ENCODE measurements at regions not wholly inside any gene's neighbourhood (a gene's known extent, or its start where the extent isn't known, plus 50 kb on each side); places are given as distances from the start of the nearest gene placed in this dataset.

DNA sequence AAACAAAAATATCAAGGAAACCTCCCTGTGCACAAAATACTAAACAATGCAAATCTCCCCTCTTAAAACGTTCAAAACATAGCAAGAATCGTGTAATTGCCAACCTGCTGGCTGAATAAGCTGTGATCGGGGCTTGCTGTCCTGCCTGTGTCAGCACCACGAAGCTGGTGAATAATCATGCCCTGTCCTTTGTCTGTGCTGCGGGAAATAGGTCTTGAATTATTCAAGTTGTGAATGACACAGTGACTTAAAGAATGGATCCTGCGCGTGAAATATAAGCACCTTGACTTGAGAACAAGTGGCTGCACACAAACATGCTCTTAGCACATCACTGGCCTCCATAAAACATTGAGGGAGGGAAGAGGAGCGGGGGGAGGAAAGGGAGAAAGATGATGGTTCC is 130.2 kb downstream of the OAT start:
- intact Hi-C loops (cut with DNase I; ENCODE audit: low total_unique reads): no loop called here
- Histone ChIP-seq H3K27ac (no peak overlapping the region), H3K4me1 (no peaks in the 10 kb centered on the region), H3K9me3 (no peaks in the 10 kb centered on the region), H3K27me3 (no peaks in the 10 kb centered on the region), H3K4me3 (no peak overlapping the region), H3K36me3 (no peaks in the 10 kb centered on the region)
- in situ Hi-C loops (cut with MboI; ENCODE audit: low sequenced_read_pairs in 4 of 4): no loop called here
- DNase-seq (no peak), ATAC-seq (no peak)
- TF ChIP-seq, protein P1, sequence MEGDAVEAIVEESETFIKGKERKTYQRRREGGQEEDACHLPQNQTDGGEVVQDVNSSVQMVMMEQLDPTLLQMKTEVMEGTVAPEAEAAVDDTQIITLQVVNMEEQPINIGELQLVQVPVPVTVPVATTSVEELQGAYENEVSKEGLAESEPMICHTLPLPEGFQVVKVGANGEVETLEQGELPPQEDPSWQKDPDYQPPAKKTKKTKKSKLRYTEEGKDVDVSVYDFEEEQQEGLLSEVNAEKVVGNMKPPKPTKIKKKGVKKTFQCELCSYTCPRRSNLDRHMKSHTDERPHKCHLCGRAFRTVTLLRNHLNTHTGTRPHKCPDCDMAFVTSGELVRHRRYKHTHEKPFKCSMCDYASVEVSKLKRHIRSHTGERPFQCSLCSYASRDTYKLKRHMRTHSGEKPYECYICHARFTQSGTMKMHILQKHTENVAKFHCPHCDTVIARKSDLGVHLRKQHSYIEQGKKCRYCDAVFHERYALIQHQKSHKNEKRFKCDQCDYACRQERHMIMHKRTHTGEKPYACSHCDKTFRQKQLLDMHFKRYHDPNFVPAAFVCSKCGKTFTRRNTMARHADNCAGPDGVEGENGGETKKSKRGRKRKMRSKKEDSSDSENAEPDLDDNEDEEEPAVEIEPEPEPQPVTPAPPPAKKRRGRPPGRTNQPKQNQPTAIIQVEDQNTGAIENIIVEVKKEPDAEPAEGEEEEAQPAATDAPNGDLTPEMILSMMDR (IDR thresholded peaks at IDR 0.05 in 4 of 5, conservative IDR thresholded peaks at IDR 0.05 in 1 of 5): no peak
- TF ChIP-seq POLR2A (IDR thresholded peaks at IDR 0.05): no peak

DNA sequence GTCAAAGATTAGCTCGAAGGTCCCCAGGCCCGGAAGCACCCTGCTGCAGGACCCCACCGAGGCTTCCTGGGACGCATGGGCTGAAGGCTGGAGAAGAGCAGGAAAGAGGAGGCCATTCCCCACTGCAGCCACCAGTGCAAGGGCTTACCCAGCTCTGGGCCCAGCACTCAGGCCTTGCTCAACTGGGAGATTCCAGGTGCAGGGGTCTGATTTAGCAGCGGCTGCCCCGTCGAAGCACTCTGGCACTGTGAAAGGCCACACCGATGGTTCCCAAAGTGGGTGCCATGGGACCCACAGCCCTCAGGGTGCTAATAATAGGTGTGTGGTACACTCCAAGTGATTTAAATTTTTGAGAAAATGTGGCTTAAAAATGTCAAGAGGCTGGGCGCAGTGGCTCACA is 130.9 kb downstream of the OAT start:
- Histone ChIP-seq H3K36me3 (no peaks in the 10 kb centered on the region), H3K9me3 (no peaks in the 10 kb centered on the region), H3K27ac (no peak overlapping the region), H3K4me3 (no peak overlapping the region), H3K27me3 (no peaks in the 10 kb centered on the region), H3K4me1 (no peaks in the 10 kb centered on the region)
- no peak for TF ChIP-seq POLR2A (IDR thresholded peaks at IDR 0.05)
- TF ChIP-seq, protein P1 (IDR thresholded peaks at IDR 0.05 in 4 of 5, conservative IDR thresholded peaks at IDR 0.05 in 1 of 5): no peak
- no peak for DNase-seq
- no peak for ATAC-seq
- intact Hi-C loops (cut with DNase I; ENCODE audit: low total_unique reads): no loop called here
- in situ Hi-C loops (cut with MboI; ENCODE audit: low sequenced_read_pairs in 4 of 4): no loop called here

DNA sequence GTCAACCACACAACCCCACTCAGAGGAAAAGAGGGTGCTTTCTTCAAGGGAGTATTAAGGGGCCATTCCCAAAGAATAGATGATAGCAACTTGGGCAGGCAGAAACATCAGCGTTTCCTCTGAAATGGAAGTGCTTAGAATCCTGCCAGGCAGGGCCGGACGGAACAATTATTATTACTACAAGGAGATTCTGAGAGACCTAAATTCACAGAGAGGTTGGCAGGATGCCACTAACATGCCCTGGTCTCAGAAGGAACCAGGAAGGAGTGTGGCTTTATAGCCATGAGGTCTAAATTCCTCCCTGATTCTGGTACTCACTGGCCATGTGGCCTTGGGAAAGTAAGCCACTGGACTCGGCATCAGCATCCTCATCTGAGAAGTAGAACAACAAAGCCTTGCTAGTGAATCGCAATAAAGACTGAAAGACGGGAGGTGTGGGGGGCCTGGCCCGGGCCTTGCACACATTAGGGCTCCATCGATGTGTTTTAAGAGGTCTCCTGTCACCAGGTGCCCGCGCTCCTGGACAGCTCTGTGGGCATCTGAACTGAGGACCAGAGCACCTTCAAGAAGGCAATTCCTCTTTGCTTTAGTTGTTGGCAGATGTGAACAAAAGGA is 131.5 kb downstream of the OAT start:
- Histone ChIP-seq H3K27me3 (no peaks in the 10 kb centered on the region), H3K27ac (no peak overlapping the region), H3K4me3 (no peak overlapping the region), H3K4me1 (no peaks in the 10 kb centered on the region), H3K36me3 (no peaks in the 10 kb centered on the region), H3K9me3 (no peaks in the 10 kb centered on the region)
- in situ Hi-C loops (cut with MboI; ENCODE audit: low sequenced_read_pairs in 4 of 4): no loop called here
- no peak for DNase-seq
- intact Hi-C loops (cut with DNase I; ENCODE audit: low total_unique reads): no loop called here
- TF ChIP-seq POLR2A (IDR thresholded peaks at IDR 0.05): no peak
- TF ChIP-seq, protein P1 (IDR thresholded peaks at IDR 0.05 in 4 of 5, conservative IDR thresholded peaks at IDR 0.05 in 1 of 5): no peak
- no peak for ATAC-seq

DNA sequence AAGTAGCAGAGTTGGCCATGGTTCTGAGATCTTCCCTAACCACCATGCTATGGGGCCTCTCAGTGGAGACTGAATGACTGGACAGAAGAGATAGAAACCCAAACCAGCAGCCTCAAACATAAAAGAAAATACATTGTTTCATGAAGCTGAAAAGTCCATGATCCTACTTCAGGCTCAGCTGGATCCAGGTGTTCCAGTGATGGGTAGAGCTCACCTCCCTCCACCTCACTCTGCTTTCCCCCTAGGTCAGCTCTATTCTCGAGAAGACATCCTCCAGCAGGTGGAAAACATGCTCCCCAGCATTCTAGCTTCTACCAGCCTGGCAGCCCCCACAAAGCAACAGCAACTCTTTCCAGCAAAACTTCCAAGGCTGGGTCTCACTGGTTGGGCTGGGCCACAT is 132.1 kb downstream of the OAT start:
- Histone ChIP-seq H3K36me3 (no peaks in the 10 kb centered on the region), H3K4me1 (no peaks in the 10 kb centered on the region), H3K27me3 (no peaks in the 10 kb centered on the region), H3K9me3 (no peaks in the 10 kb centered on the region), H3K27ac (no peak overlapping the region), H3K4me3 (no peak overlapping the region)
- ATAC-seq: no peak
- TF ChIP-seq POLR2A (IDR thresholded peaks at IDR 0.05): no peak
- intact Hi-C loops (cut with DNase I; ENCODE audit: low total_unique reads) (no loop called here), in situ Hi-C loops (cut with MboI; ENCODE audit: low sequenced_read_pairs in 4 of 4) (no loop called here)
- no peak for DNase-seq

DNA sequence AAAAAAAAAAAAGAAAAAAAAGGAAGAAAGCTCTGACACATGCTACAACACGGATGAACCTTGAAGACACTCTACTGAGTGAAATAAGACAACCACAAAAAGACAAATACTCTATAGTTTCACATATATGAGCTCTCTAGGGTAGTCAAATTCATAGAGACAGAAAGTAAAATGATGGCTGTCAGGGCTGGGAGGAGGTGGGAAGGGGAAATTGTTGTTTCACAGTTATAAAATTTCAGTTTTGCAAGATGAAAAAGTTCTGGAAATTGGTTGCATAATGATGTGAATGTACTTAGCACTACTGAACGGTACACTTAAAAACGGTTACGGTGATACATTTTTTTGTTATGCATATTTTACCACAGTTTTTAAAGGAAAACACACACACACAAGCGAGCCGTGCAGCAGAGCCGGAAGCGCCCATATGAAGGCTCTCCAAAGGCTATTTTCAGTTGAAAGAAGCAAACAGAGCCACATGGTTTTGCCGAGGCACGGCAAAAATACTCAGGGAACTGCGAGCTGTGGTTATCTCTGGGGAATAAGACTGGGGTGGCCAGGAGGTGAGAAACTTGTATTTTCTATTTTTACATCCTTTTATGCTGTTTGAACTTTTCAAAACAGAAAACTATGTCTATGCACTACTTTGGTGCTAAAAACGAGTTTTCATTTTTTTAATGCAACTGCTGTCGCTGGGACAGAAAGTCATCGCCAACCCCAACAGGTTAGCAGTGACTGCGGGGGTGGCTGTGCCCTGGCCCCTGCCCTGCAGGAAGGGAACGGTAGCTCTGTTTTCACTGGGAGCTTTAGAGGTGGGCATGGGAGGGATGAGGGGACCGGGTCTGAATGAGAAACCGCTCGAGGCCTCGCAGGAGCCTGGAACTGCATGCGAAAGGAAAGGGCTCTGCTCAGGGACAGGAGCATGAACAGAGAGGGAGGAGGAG is 132.9 kb downstream of the OAT start:
- H3K9me3 ChIP-seq: no peaks in the 10 kb centered on the region
- ATAC-seq (no peak), DNase-seq (no peak)
- H3K27ac ChIP-seq: no peak overlapping the region
- in situ Hi-C loops (cut with MboI; ENCODE audit: low sequenced_read_pairs in 4 of 4) (no loop called here), intact Hi-C loops (cut with DNase I; ENCODE audit: low total_unique reads) (no loop called here)
- TF ChIP-seq, protein P1 (IDR thresholded peaks at IDR 0.05 in 4 of 5, conservative IDR thresholded peaks at IDR 0.05 in 1 of 5): no peak
- no peak for TF ChIP-seq POLR2A (IDR thresholded peaks at IDR 0.05)
- no peaks in the 10 kb centered on the region for H3K4me1 ChIP-seq
- H3K36me3 ChIP-seq: no peaks in the 10 kb centered on the region
- no peaks in the 10 kb centered on the region for H3K27me3 ChIP-seq
- H3K4me3 ChIP-seq: no peak overlapping the region

Data from gastrocnemius medialis (tissue), 4 donors.